BJ (cell line): ENCODE measurements at regions not wholly inside any gene's neighbourhood (a gene's known extent, or its start where the extent isn't known, plus 50 kb on each side); places are given as distances from the start of the nearest gene placed in this dataset.
A peak's percentile ranks its signal among the peaks of the same experiment; 100 is the strongest.

ENCODE experiments used
- CTCF ChIA-PET: fragments of 350-600 bp; formaldehyde crosslinking; extraction: SDS; loops from one replicate; lab custom pipeline; 2021; ENCODE audit warnings: antibody characterized with exemption, inconsistent platforms; lab: Yijun Ruan, JAX
- POLR2A ChIA-PET: fragments of 300-600 bp; sonication (Branson Sonifier 250); formaldehyde crosslinking; extraction: SDS; loops from one replicate; lab custom pipeline; 2021; ENCODE audit warnings: antibody characterized with exemption; lab: Charles Lee
- DNase-seq: peaks from one replicate; pipeline ENCODE4 v3.0.0-alpha.2; 2011; ENCODE audit warnings: low read depth
- H3K27me3 ChIP-seq: 2 replicates; pipeline ENCODE4 v1.6.0; 2011; ENCODE audit warnings: low read length; ENCODE audit not compliant: control insufficient read depth, insufficient read depth
- H3K36me3 ChIP-seq: 2 replicates; pipeline ENCODE4 v1.5.1; 2011; ENCODE audit warnings: low read length; ENCODE audit not compliant: control insufficient read depth, insufficient read depth
- H3K4me3 ChIP-seq: 2 replicates; pipeline ENCODE4 v1.5.1; 2011; ENCODE audit warnings: low read depth, mild to moderate bottlenecking, control low read depth, low read length
- CTCF ChIP-seq: IDR thresholded peaks from 2 replicates; pipeline ENCODE4 v1.5.1; 2011; ENCODE audit warnings: low read depth, mild to moderate bottlenecking, control low read depth, inconsistent platforms, low read length, moderate library complexity; ENCODE audit not compliant: insufficient read depth

GRCh38 chr6:6749702-6750491, 161.4 kb downstream of the LY86 start:
- no peaks in the 10 kb centered on the region for H3K27me3 ChIP-seq
- DNase-seq, result peak; percentile 43
- no peak for TF ChIP-seq CTCF
- no peaks in the 10 kb centered on the region for H3K36me3 ChIP-seq
- CTCF ChIA-PET, result interaction anchor here (0.8 to 2.1 kb wide), 6 partner anchors 9 to 53 kb away, joined by 3 to 7 read pairs (median 3); no protein-coding TSS in a partner anchor
- POLR2A ChIA-PET, result interaction anchor here (0.6 kb wide), 1 partner anchor 20 kb away, joined by 8 read pairs; no protein-coding TSS in a partner anchor
- no peak overlapping the region for H3K4me3 ChIP-seq

- H3K36me3 ChIP-seq, result no peaks in the 10 kb centered on the region
- no peak for TF ChIP-seq CTCF
- ChIA-PET POLR2A (no interaction called here), CTCF (interaction anchor here (0.8 to 2.1 kb wide), 5 partner anchors 8 to 54 kb away, joined by 3 to 7 read pairs (median 3); no protein-coding TSS in a partner anchor)
- no peak for DNase-seq
- H3K4me3 ChIP-seq, result no peak overlapping the region
- H3K27me3 ChIP-seq, result no peaks in the 10 kb centered on the region
Observed at GRCh38 chr6:6750594-6751265, 162.2 kb downstream of the LY86 start.

- Histone ChIP-seq H3K27me3 (no peaks in the 10 kb centered on the region), H3K4me3 (no peak overlapping the region), H3K36me3 (no peaks in the 10 kb centered on the region)
- ChIA-PET POLR2A (no interaction called here), CTCF (interaction anchor here (1.0 to 2.1 kb wide), 2 partner anchors 26 to 55 kb away, joined by 3 to 4 read pairs; no protein-coding TSS in a partner anchor)
- no peak for TF ChIP-seq CTCF
- no peak for DNase-seq
Observed at GRCh38 chr6:6751266-6751596, 162.7 kb downstream of the LY86 start.

- Histone ChIP-seq H3K27me3 (no peaks in the 10 kb centered on the region), H3K36me3 (no peaks in the 10 kb centered on the region), H3K4me3 (no peak overlapping the region)
- no peak for DNase-seq
- POLR2A ChIA-PET, result no interaction called here
- CTCF ChIA-PET, result interaction anchor here (0.9 to 2.1 kb wide), 2 partner anchors 17 to 27 kb away, joined by 4 read pairs; no protein-coding TSS in a partner anchor
- TF ChIP-seq CTCF, result no peak
Observed at GRCh38 chr6:6751619-6752023, 163.1 kb downstream of the LY86 start.

GRCh38 chr6:6752129-6752528, 163.6 kb downstream of the LY86 start:
- Histone ChIP-seq H3K4me3 (no peak overlapping the region), H3K27me3 (no peaks in the 10 kb centered on the region), H3K36me3 (no peaks in the 10 kb centered on the region)
- no peak for TF ChIP-seq CTCF
- CTCF ChIA-PET, result interaction anchor here (0.9 to 1.0 kb wide), 2 partner anchors 11 to 16 kb away, joined by 4 read pairs; no protein-coding TSS in a partner anchor
- DNase-seq, result no peak
- POLR2A ChIA-PET, result no interaction called here
